Panc1 (cell line): ENCODE measurements at regions not wholly inside any gene's neighbourhood (a gene's known extent, or its start where the extent isn't known, plus 50 kb on each side); places are given as distances from the start of the nearest gene placed in this dataset.

ENCODE experiments used
- ATAC-seq: fragments of 200-7000 bp; cut with Tn5 transposase; 2 replicates; pipeline ENCODE4 v1.9.1; 2020; ENCODE audit warnings: mild to moderate bottlenecking, moderate library complexity
- BruUV-seq: library from RNA; stranded (reverse); fragments of 400-500 nt; replicated peaks from 2 replicates; lab custom pipeline; 2021; lab: Mats Ljungman, UMichigan
- CTCF ChIA-PET: fragments of 300-600 bp; sonication (Branson Sonifier 250); formaldehyde crosslinking; loops from one replicate; lab custom pipeline; 2022; ENCODE audit warnings: antibody characterized with exemption; lab: Charles Lee
- POLR2A ChIA-PET: fragments of 300-600 bp; sonication (Branson Sonifier 250); formaldehyde crosslinking; loops from one replicate; lab custom pipeline; 2022; ENCODE audit warnings: antibody characterized with exemption; lab: Charles Lee
- DNase-seq: peaks from one replicate; pipeline ENCODE4 v3.0.0-alpha.2; 2010; ENCODE audit warnings: low read depth, low spot score
- H3K27ac ChIP-seq: 2 replicates; pipeline ENCODE4 v1.5.1; 2011; ENCODE audit warnings: mild to moderate bottlenecking, low read length, inconsistent platforms
- H3K27me3 ChIP-seq: fragments of 200-500 bp; sonication (Bioruptor generic); 2 replicates; pipeline ENCODE4 v1.6.0; 2014; ENCODE audit warnings: low read length, inconsistent platforms; ENCODE audit not compliant: control insufficient read depth, insufficient read depth
- H3K36me3 ChIP-seq: fragments of 200-500 bp; sonication (Bioruptor generic); 2 replicates; pipeline ENCODE4 v1.5.1; 2014; ENCODE audit warnings: inconsistent platforms, mild to moderate bottlenecking, low read length, moderate library complexity; ENCODE audit not compliant: control insufficient read depth, insufficient read depth
- H3K4me1 ChIP-seq: 2 replicates; pipeline ENCODE4 v1.5.1; 2011; ENCODE audit warnings: inconsistent platforms, mild to moderate bottlenecking, low read length, moderate library complexity; ENCODE audit not compliant: control insufficient read depth, insufficient read depth
- H3K4me3 ChIP-seq, 2 experiments: 2 replicates each; pipeline ENCODE4 v1.5.1; 2011 to 2012; ENCODE audit warnings: low read depth in 2 of 2, low read length in 2 of 2, mild to moderate bottlenecking in 2 of 2, inconsistent platforms in 1 of 2, moderate library complexity in 1 of 2
- H3K9me3 ChIP-seq: fragments of 200-500 bp; sonication (Bioruptor generic); 2 replicates; pipeline ENCODE4 v1.5.1; 2014; ENCODE audit warnings: low read depth, mild to moderate bottlenecking, inconsistent platforms, low read length, moderate library complexity; ENCODE audit not compliant: control insufficient read depth, insufficient read depth
- POLR2AphosphoS5 ChIP-seq: IDR thresholded peaks from 2 replicates; pipeline ENCODE4 v1.6.1; 2012; ENCODE audit warnings: mild to moderate bottlenecking, low read depth, low read length, moderate library complexity
- SIN3A ChIP-seq: IDR thresholded peaks from 2 replicates; pipeline ENCODE4 v1.6.1; 2012; ENCODE audit warnings: low read depth, mild to moderate bottlenecking, low read length, moderate library complexity, borderline replicate concordance; ENCODE audit not compliant: insufficient read depth
- TCF7L2 ChIP-seq: IDR thresholded peaks from 2 replicates; pipeline ENCODE4 v1.6.1; 2011; ENCODE audit warnings: mild to moderate bottlenecking, low read depth, low read length, inconsistent platforms
- in situ Hi-C: cut with HindIII; loops from 2 replicates; pipeline ENCODE4 v1.10.0; 2016; ENCODE audit warnings: low sequenced_read_pairs, low pct_unique_long_range_greater_than_20kb
- intact Hi-C: fragments of 100-400 bp; cut with micrococcal nuclease; formaldehyde crosslinking; loops from one replicate; pipeline ENCODE4 v1.10.0; 2022; ENCODE audit not compliant: unreplicated experiment
- TF ChIP-seq, protein P1 (sequence below), 2 experiments: IDR thresholded peaks; 2 replicates each; pipeline ENCODE4 v1.6.1; 2011 to 2012; ENCODE audit warnings: low read depth in 2 of 2, control low read depth in 1 of 2, low read length in 1 of 2, mild to moderate bottlenecking in 1 of 2, moderate library complexity in 1 of 2; ENCODE audit not compliant: insufficient read depth in 1 of 2
- TF ChIP-seq, protein P2 (sequence below): fragments of 450-650 bp; IDR thresholded peaks from 2 replicates; pipeline ENCODE4 v1.5.1; 2017; ENCODE audit warnings: mild to moderate bottlenecking

DNA sequence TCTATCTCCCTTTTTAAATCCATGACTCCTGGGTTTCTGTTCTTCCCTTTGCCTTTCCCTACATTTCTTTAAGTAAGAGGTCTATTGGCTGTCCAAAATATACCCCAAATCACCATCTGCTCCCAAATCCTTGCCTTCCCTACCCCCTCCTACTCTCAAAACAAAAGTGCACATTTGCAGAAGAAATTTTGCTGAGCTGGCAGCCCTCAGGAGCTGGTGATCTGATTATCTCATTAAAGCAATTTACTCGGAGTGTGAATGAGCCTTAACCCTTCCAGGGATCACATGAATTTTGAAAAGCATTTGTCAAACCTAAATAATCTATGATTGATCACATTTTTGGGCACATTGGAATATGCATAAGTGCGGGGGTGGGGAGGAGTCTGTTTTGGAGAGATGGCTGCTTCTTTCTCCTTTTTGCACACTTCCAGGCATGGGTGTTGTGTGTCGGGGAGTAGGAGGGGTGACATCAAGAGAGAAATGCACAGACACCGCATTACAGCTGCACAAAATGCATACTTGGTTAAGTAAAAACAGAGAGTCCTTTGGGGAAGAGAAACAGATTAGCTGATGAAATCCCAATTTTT, 892.6 kb downstream of the TUSC7 start:
- intact Hi-C loops (no loop called here), in situ Hi-C loops (no loop called here)
- Histone ChIP-seq H3K4me1 (no peaks in the 10 kb centered on the region), H3K9me3 (no peaks in the 10 kb centered on the region), H3K27ac (no peak overlapping the region), H3K27me3 (no peaks in the 10 kb centered on the region), H3K36me3 (no peaks in the 10 kb centered on the region), H3K4me3 (no peak overlapping the region)
- no peak for ATAC-seq
- no peak for TF ChIP-seq SIN3A
- no peak for TF ChIP-seq POLR2AphosphoS5
- TF ChIP-seq, protein P1, sequence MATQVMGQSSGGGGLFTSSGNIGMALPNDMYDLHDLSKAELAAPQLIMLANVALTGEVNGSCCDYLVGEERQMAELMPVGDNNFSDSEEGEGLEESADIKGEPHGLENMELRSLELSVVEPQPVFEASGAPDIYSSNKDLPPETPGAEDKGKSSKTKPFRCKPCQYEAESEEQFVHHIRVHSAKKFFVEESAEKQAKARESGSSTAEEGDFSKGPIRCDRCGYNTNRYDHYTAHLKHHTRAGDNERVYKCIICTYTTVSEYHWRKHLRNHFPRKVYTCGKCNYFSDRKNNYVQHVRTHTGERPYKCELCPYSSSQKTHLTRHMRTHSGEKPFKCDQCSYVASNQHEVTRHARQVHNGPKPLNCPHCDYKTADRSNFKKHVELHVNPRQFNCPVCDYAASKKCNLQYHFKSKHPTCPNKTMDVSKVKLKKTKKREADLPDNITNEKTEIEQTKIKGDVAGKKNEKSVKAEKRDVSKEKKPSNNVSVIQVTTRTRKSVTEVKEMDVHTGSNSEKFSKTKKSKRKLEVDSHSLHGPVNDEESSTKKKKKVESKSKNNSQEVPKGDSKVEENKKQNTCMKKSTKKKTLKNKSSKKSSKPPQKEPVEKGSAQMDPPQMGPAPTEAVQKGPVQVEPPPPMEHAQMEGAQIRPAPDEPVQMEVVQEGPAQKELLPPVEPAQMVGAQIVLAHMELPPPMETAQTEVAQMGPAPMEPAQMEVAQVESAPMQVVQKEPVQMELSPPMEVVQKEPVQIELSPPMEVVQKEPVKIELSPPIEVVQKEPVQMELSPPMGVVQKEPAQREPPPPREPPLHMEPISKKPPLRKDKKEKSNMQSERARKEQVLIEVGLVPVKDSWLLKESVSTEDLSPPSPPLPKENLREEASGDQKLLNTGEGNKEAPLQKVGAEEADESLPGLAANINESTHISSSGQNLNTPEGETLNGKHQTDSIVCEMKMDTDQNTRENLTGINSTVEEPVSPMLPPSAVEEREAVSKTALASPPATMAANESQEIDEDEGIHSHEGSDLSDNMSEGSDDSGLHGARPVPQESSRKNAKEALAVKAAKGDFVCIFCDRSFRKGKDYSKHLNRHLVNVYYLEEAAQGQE (IDR thresholded peaks at IDR 0.05; ENCODE audit: insufficient read depth in 1 of 2, low read depth in 2 of 2, low read length in 1 of 2): no peak
- TF ChIP-seq, protein P2, sequence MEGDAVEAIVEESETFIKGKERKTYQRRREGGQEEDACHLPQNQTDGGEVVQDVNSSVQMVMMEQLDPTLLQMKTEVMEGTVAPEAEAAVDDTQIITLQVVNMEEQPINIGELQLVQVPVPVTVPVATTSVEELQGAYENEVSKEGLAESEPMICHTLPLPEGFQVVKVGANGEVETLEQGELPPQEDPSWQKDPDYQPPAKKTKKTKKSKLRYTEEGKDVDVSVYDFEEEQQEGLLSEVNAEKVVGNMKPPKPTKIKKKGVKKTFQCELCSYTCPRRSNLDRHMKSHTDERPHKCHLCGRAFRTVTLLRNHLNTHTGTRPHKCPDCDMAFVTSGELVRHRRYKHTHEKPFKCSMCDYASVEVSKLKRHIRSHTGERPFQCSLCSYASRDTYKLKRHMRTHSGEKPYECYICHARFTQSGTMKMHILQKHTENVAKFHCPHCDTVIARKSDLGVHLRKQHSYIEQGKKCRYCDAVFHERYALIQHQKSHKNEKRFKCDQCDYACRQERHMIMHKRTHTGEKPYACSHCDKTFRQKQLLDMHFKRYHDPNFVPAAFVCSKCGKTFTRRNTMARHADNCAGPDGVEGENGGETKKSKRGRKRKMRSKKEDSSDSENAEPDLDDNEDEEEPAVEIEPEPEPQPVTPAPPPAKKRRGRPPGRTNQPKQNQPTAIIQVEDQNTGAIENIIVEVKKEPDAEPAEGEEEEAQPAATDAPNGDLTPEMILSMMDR: no peak
- TF ChIP-seq TCF7L2: no peak
- ChIA-PET POLR2A (no interaction called here), CTCF (no interaction called here)
- no TSS peak for BruUV-seq
- no peak for DNase-seq

DNA sequence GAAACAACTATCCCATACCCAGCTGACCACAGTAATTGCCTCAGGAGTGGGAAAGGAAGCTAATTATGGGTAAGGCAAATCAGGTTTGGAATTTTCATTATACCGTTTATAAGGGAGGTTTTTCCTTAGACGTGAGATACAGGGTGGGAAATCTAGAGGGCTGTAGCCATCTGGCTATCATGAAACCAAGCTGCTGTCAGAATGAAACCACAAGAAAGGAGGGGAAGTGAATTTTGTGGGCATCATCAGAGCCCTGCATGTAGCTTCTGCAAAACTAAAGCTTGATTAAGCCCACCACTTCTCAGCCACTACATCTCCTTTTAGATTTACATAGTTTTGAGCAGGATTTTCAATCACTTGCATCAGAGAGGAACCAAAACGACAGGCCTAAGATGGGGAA, 893.5 kb downstream of the TUSC7 start:
- H3K4me1 ChIP-seq: no peaks in the 10 kb centered on the region
- in situ Hi-C loops (no loop called here), intact Hi-C loops (no loop called here)
- H3K27ac ChIP-seq: no peak overlapping the region
- TF ChIP-seq, protein P1 (IDR thresholded peaks at IDR 0.05; ENCODE audit: insufficient read depth in 1 of 2, low read depth in 2 of 2, low read length in 1 of 2): no peak
- TF ChIP-seq, protein P2: no peak
- TF ChIP-seq TCF7L2 (no peak), POLR2AphosphoS5 (no peak), SIN3A (no peak)
- BruUV-seq: no TSS peak
- ChIA-PET POLR2A (no interaction called here), CTCF (no interaction called here)
- no peaks in the 10 kb centered on the region for H3K27me3 ChIP-seq
- no peaks in the 10 kb centered on the region for H3K36me3 ChIP-seq
- no peaks in the 10 kb centered on the region for H3K9me3 ChIP-seq
- ATAC-seq: no peak
- DNase-seq: no peak
- H3K4me3 ChIP-seq: no peak overlapping the region
